Astrocyte of the spinal cord (primary cell): ENCODE measurements at regions not wholly inside any gene's neighbourhood (a gene's known extent, or its start where the extent isn't known, plus 50 kb on each side); places are given as distances from the start of the nearest gene placed in this dataset.

Source experiments
- DNase-seq: peaks from one replicate; pipeline ENCODE4 v3.0.0; 2011; ENCODE audit warnings: low read depth, low spot score
- H3K4me3 ChIP-seq: 2 replicates; pipeline ENCODE4 v1.5.1; 2011; ENCODE audit warnings: low read depth, mild to moderate bottlenecking, low read length, moderate library complexity
- in situ Hi-C: cut with HindIII; loops from 2 replicates; pipeline ENCODE4 v1.10.0; 2017; ENCODE audit warnings: low sequenced_read_pairs
- TF ChIP-seq, protein P1 (sequence below): IDR thresholded peaks from 2 replicates; pipeline ENCODE4 v1.5.1; 2012; ENCODE audit warnings: low read depth, mild to moderate bottlenecking, low read length, inconsistent platforms

DNA sequence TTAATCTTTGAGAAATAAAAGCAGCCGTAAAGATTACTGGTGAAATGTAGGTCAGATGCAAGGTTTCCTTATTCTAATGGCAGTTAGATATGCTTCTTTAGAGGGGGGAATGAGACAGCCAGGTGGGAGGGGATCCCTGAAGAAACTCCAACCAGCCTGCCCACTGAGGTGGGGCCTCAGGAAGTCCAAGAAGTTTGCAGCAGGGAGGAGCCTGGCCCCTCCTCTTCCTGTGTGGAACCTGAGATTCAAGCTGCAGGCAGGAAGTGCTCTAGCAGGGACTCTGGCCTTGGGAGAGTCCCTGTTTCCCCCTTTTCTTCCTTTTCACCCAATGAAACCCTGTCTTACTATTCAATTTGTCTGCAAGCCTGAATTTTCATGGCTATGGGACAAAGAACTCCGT, 101.4 kb upstream of the SLITRK2 start:
- no peak overlapping the region for H3K4me3 ChIP-seq
- TF ChIP-seq, protein P1, sequence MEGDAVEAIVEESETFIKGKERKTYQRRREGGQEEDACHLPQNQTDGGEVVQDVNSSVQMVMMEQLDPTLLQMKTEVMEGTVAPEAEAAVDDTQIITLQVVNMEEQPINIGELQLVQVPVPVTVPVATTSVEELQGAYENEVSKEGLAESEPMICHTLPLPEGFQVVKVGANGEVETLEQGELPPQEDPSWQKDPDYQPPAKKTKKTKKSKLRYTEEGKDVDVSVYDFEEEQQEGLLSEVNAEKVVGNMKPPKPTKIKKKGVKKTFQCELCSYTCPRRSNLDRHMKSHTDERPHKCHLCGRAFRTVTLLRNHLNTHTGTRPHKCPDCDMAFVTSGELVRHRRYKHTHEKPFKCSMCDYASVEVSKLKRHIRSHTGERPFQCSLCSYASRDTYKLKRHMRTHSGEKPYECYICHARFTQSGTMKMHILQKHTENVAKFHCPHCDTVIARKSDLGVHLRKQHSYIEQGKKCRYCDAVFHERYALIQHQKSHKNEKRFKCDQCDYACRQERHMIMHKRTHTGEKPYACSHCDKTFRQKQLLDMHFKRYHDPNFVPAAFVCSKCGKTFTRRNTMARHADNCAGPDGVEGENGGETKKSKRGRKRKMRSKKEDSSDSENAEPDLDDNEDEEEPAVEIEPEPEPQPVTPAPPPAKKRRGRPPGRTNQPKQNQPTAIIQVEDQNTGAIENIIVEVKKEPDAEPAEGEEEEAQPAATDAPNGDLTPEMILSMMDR, result no peak
- no peak for DNase-seq
- in situ Hi-C loops, result no loop called here

DNA sequence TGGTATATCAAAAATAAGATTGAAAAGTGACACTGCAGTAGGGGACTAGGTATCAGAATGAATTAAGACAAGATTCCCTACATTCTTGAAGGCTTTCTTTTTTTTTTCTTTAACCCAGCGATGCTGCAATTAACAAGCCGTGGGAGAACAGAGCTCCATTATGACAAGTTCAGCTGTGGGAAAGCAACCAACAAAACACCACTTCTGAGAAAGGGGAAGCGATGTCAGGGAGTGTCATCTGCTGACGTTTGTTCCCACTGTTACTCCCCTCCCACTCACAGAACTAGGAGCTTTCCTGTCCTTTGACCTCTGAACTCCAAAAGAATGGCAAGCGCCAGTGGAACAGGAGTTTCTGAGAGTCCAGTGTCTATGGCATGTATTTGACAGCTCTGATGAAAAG, 90.2 kb upstream of the SLITRK2 start:
- no peak for DNase-seq
- no peak overlapping the region for H3K4me3 ChIP-seq
- TF ChIP-seq, protein P1, result no peak
- in situ Hi-C loops, result no loop called here

DNA sequence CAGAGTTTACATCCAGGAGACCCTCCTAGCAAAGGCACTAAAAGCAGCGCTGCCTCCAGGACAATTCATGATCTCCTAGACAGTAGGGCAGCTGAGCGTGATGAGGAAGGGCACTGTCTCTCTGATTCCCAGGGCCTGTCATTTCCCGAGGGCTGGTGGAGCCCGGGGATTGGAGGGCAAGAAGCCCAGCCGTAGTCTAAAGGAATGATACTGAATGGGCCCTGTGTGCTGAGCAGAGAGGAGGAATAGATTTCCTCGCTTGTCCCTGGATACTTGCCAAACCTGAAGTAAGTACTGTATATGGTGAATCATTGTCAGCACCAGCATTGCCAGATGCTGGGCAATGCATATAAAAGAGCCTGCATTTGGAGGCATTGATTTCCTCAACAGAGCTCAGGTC, 88.0 kb upstream of the SLITRK2 start:
- TF ChIP-seq, protein P1, result no peak
- in situ Hi-C loops, result no loop called here
- DNase-seq, result peak; percentile 72

DNA sequence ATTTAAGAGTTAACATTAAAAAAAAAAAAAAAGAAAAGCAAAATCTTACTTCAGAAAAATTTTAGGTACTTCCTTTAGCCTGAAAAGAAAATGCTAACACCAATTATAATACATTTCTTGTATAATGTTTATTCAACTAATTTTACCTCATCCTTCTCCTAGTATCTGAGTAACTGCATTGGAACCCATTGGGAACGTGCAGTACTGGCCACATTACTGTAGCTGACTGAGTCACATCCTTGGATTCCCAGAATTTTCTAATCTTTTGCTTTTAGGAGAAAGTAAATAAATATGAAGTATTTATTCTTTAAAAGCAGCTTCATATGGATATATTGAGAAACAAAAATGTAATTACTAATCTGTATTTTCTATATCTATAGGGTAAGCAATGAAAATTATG, 82.6 kb upstream of the SLITRK2 start:
- in situ Hi-C loops, result no loop called here
- DNase-seq, result peak; percentile 47
- H3K4me3 ChIP-seq, result no peak overlapping the region
- TF ChIP-seq, protein P1, result no peak

More for the DNA sequence above, 88.0 kb upstream of the SLITRK2 start:
- no peak overlapping the region for H3K4me3 ChIP-seq

DNA sequence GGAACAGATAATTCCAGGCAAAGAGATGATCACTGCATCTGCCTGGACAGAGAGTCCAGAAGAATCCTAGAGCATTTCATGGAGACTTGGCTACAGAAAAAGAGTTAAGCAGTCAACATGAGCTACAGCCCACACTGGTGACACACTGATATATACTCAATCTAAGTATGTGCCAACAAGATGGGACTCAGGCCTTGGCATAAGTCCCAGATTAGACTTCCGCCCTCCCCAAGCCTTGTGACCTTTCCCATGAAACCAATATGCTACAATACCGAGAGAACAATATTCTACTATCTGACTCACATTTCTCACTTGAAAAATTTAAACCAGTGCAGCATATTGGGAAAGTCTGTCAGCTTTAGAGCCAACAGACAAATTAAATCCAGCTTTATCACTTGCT, 65.7 kb upstream of the SLITRK2 start:
- TF ChIP-seq, protein P1, result no peak
- DNase-seq, result peak; percentile 46
- no peak overlapping the region for H3K4me3 ChIP-seq
- in situ Hi-C loops, result no loop called here
